Mesenchymal stem cell (in vitro differentiated cells and primary cell): ENCODE measurements at regions not wholly inside any gene's neighbourhood (a gene's known extent, or its start where the extent isn't known, plus 50 kb on each side); places are given as distances from the start of the nearest gene placed in this dataset.

Experiments used
- DNase-seq: peaks from one replicate; pipeline ENCODE4 v3.0.0-alpha.2; 2013
- H2AFZ ChIP-seq: one replicate; pipeline ENCODE4 v1.6.1; 2013; ENCODE audit warnings: low read depth, mild to moderate bottlenecking, control low read depth, inconsistent platforms, low read length, moderate library complexity
- H2AK5ac ChIP-seq: 2 replicates; pipeline ENCODE4 v1.6.1; 2013; ENCODE audit warnings: low read length, moderate library complexity, mild to moderate bottlenecking, inconsistent platforms; ENCODE audit not compliant: severe bottlenecking
- H2BK120ac ChIP-seq: one replicate; pipeline ENCODE4 v1.6.1; 2013; ENCODE audit warnings: low read depth, mild to moderate bottlenecking, inconsistent platforms, low read length, moderate library complexity
- H2BK12ac ChIP-seq, 2 experiments: one replicate each; pipeline ENCODE4 v1.6.1; 2013; ENCODE audit warnings: inconsistent platforms in 2 of 2, low read length in 2 of 2, mild to moderate bottlenecking in 2 of 2, moderate library complexity in 2 of 2, control low read depth in 1 of 2
- H2BK15ac ChIP-seq: one replicate; pipeline ENCODE4 v1.6.1; 2013; ENCODE audit warnings: mild to moderate bottlenecking, low read depth, inconsistent platforms; ENCODE audit not compliant: poor library complexity, severe bottlenecking
- H2BK5ac ChIP-seq: 2 replicates; pipeline ENCODE4 v1.6.1; 2013; ENCODE audit warnings: low read depth, mild to moderate bottlenecking, low read length, control low read depth, inconsistent platforms; ENCODE audit not compliant: poor library complexity, severe bottlenecking
- H3K14ac ChIP-seq, 2 experiments: one replicate each; pipeline ENCODE4 v1.6.1; 2013; ENCODE audit warnings: inconsistent platforms in 2 of 2, low read length in 2 of 2, control low read depth in 1 of 2, mild to moderate bottlenecking in 1 of 2, moderate library complexity in 1 of 2
- H3K18ac ChIP-seq, 2 experiments: one replicate each; pipeline ENCODE4 v1.6.1; 2013; ENCODE audit warnings: inconsistent platforms in 2 of 2, low read length in 2 of 2, control low read depth in 1 of 2, low read depth in 1 of 2, mild to moderate bottlenecking in 1 of 2
- H3K23ac ChIP-seq, 2 experiments: one replicate each; pipeline ENCODE4 v1.6.1; 2013; ENCODE audit warnings: inconsistent platforms in 2 of 2, low read length in 2 of 2, mild to moderate bottlenecking in 2 of 2, moderate library complexity in 2 of 2, control low read depth in 1 of 2
- H3K27ac ChIP-seq: 2 replicates; pipeline ENCODE4 v1.5.1; 2013; ENCODE audit warnings: mild to moderate bottlenecking, moderate library complexity, low read length, control low read depth, inconsistent platforms; ENCODE audit not compliant: poor library complexity, severe bottlenecking
- H3K27me3 ChIP-seq, 2 experiments: 2 replicates each; pipeline versions ENCODE4 v1.6.1 to v1.7.0; 2013; ENCODE audit warnings: low read length in 2 of 2, mild to moderate bottlenecking in 2 of 2, moderate library complexity in 2 of 2, control low read depth in 1 of 2, inconsistent platforms in 1 of 2; ENCODE audit not compliant: control insufficient read depth in 1 of 2, insufficient read depth in 1 of 2
- H3K36me3 ChIP-seq, 2 experiments: 2 replicates each; pipeline versions ENCODE4 v1.6.1 to v1.7.0; 2013; ENCODE audit warnings: low read length in 2 of 2, control low read depth in 1 of 2, inconsistent platforms in 1 of 2, low read depth in 1 of 2, mild to moderate bottlenecking in 1 of 2; ENCODE audit not compliant: insufficient read depth in 2 of 2, control insufficient read depth in 1 of 2
- H3K4ac ChIP-seq, 2 experiments: one replicate each; pipeline ENCODE4 v1.6.1; 2013; ENCODE audit warnings: inconsistent platforms in 2 of 2, low read length in 2 of 2, mild to moderate bottlenecking in 2 of 2, moderate library complexity in 2 of 2, control low read depth in 1 of 2, low read depth in 1 of 2
- H3K4me1 ChIP-seq: 2 replicates; pipeline ENCODE4 v1.6.1; 2013; ENCODE audit warnings: low read depth, low read length, control low read depth; ENCODE audit not compliant: control insufficient read depth, insufficient read depth
- H3K4me2 ChIP-seq: 2 replicates; pipeline ENCODE4 v1.6.1; 2013; ENCODE audit warnings: low read length, mild to moderate bottlenecking, inconsistent platforms; ENCODE audit not compliant: poor library complexity, severe bottlenecking
- H3K4me3 ChIP-seq, 2 experiments: 2 replicates each; pipeline versions ENCODE4 v1.5.1 to v1.7.0; 2013; ENCODE audit warnings: low read length in 2 of 2, mild to moderate bottlenecking in 2 of 2, control low read depth in 1 of 2, low read depth in 1 of 2; ENCODE audit not compliant: insufficient read depth in 1 of 2
- H3K79me1 ChIP-seq: replicated peaks from 2 replicates; pipeline ENCODE4 v1.6.1; 2013; ENCODE audit warnings: mild to moderate bottlenecking, control low read depth, low read length, inconsistent platforms; ENCODE audit not compliant: poor library complexity, severe bottlenecking
- H3K9ac ChIP-seq: 2 replicates; pipeline ENCODE4 v1.7.0; 2013; ENCODE audit warnings: mild to moderate bottlenecking, low read length, moderate library complexity
- H3K9me3 ChIP-seq: 2 replicates; pipeline ENCODE4 v1.7.0; 2013; ENCODE audit warnings: mild to moderate bottlenecking, low read length; ENCODE audit not compliant: control insufficient read depth
- H4K8ac ChIP-seq: one replicate; pipeline ENCODE4 v1.6.1; 2013; ENCODE audit warnings: inconsistent platforms, mild to moderate bottlenecking, low read length, moderate library complexity
- H4K91ac ChIP-seq: one replicate; pipeline ENCODE4 v1.6.1; 2013; ENCODE audit warnings: mild to moderate bottlenecking, low read length, inconsistent platforms
- WGBS: methylation state at CpG from one replicate; pipeline ENCODE4 v1.1.7; 2013; ENCODE audit warnings: mixed read lengths; 5-methylcytosine and 5-hydroxymethylcytosine counted together

DNA sequence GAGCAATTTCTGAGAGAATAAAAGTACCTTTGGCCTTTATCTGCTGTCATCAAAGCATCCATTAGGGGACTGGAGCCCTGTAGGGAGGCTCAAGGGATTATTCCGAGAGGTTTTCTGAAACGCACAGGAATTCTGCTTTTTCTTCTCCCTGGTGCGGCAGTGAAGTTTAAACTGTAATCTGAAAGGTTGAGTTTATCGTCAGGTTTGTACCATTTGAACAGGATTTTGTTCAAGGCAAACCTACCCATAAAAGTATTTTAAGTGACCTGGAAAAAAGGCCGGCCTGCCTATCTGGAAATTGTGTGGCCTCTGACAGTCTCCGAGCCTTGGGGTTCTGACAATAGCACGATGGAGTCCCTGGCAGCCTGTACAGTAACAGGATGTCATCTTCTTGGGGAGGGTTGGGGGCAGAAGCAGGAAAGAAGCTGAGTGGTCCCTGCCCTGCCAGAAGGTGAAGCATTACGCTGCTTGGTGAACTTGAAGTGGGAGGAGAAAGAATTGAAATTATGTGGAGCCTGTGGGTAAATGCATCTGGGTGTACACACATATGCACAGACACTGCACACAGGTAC, 272.0 kb downstream of the CYRIA start:
- Histone ChIP-seq H3K27ac (no peak overlapping the region), H3K4me1 (peaks cover 13% of the 10 kb centered on the region), H2BK12ac (no peak overlapping the region), H2AFZ (no peak overlapping the region), H3K14ac (no peak overlapping the region), H3K4ac (no peak overlapping the region), H4K8ac (no peak overlapping the region), H3K9ac (no peak overlapping the region), H3K4me2 (no peak overlapping the region), H3K4me3 (no peak overlapping the region), H3K23ac (no peak overlapping the region), H4K91ac (no peak overlapping the region), H3K27me3 (peaks cover 0 to 10% of the 10 kb centered on the region in 2 experiments), H2BK15ac (no peak overlapping the region), H3K18ac (no peak overlapping the region), H2BK120ac (no peak overlapping the region), H2AK5ac (no peak overlapping the region), H3K9me3 (peaks cover 3% of the 10 kb centered on the region), H3K36me3 (no peaks in the 10 kb centered on the region), H3K79me1 (no peaks in the 10 kb centered on the region), H2BK5ac (no peak overlapping the region)
- DNase-seq, result no peak
- 80% methylated on average over 7 of the region's 8 CpGs for WGBS

- H2AFZ ChIP-seq, result no peak overlapping the region
- no peaks in the 10 kb centered on the region for H3K36me3 ChIP-seq
- H2BK12ac ChIP-seq, result no peak overlapping the region
- no peak overlapping the region for H3K4me2 ChIP-seq
- no peak overlapping the region for H3K14ac ChIP-seq
- H4K91ac ChIP-seq, result no peak overlapping the region
- peaks cover 0 to 10% of the 10 kb centered on the region in 2 experiments for H3K27me3 ChIP-seq
- no peak overlapping the region for H3K27ac ChIP-seq
- DNase-seq, result no peak
- H3K9ac ChIP-seq, result no peak overlapping the region
- H3K9me3 ChIP-seq, result peaks cover 3% of the 10 kb centered on the region
- no peak overlapping the region for H3K4me3 ChIP-seq
- no peak overlapping the region for H3K18ac ChIP-seq
- 86% methylated on average over 13 of the region's 14 CpGs for WGBS
- no peak overlapping the region for H2BK120ac ChIP-seq
- no peak overlapping the region for H3K4ac ChIP-seq
- H2AK5ac ChIP-seq, result no peak overlapping the region
- no peak overlapping the region for H3K23ac ChIP-seq
- H2BK5ac ChIP-seq, result no peak overlapping the region
- no peak overlapping the region for H2BK15ac ChIP-seq
- no peak overlapping the region for H4K8ac ChIP-seq
- no peaks in the 10 kb centered on the region for H3K79me1 ChIP-seq
- H3K4me1 ChIP-seq, result peaks cover 13% of the 10 kb centered on the region
These were observed 272.8 kb downstream of the CYRIA start for GRCh38 chr2:16392647-16393499.

DNA sequence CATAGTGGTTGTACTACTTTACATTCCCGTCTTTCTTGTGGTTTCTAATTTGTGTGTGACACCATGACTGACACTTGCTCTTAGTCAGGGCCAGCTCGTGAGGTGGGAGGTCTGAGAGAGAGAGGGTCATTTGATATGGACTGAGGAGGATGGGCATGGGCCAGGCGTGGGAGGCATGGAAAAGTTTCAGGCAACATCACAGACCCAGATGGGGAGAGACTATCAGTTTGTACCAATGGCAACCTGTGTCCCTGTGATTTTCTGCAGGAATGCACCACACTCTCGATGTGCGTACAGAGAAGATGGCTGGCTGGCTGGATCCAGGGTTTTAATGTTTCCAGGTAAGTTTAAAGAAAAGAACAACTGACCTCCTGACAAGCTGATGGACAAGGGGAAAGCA, 273.6 kb downstream of the CYRIA start:
- Histone ChIP-seq H3K27ac (no peak overlapping the region), H3K79me1 (no peaks in the 10 kb centered on the region), H2BK15ac (no peak overlapping the region), H2BK120ac (no peak overlapping the region), H3K4ac (no peak overlapping the region), H4K8ac (no peak overlapping the region), H2BK5ac (no peak overlapping the region), H3K4me1 (peaks cover 13% of the 10 kb centered on the region), H3K9ac (no peak overlapping the region), H3K4me3 (no peak overlapping the region), H3K27me3 (peaks cover 0 to 10% of the 10 kb centered on the region in 2 experiments), H3K14ac (no peak overlapping the region), H2AFZ (no peak overlapping the region), H2AK5ac (no peak overlapping the region), H3K4me2 (no peak overlapping the region), H3K23ac (no peak overlapping the region), H3K36me3 (no peaks in the 10 kb centered on the region), H4K91ac (no peak overlapping the region), H2BK12ac (no peak overlapping the region), H3K18ac (no peak overlapping the region), H3K9me3 (peaks cover 3% of the 10 kb centered on the region)
- WGBS, result 73% methylated on average over 5 of the region's 5 CpGs
- DNase-seq, result no peak

- Histone ChIP-seq H3K4me1 (peaks cover 13% of the 10 kb centered on the region), H2AFZ (no peak overlapping the region), H3K79me1 (no peaks in the 10 kb centered on the region), H3K9ac (no peak overlapping the region), H3K9me3 (peaks cover 3% of the 10 kb centered on the region), H2AK5ac (no peak overlapping the region), H2BK15ac (no peak overlapping the region), H3K4ac (no peak overlapping the region), H3K4me2 (no peak overlapping the region), H2BK5ac (no peak overlapping the region), H2BK120ac (no peak overlapping the region), H4K8ac (no peak overlapping the region), H4K91ac (no peak overlapping the region), H3K14ac (no peak overlapping the region), H3K27ac (no peak overlapping the region), H3K18ac (no peak overlapping the region), H3K27me3 (peaks cover 0 to 10% of the 10 kb centered on the region in 2 experiments), H2BK12ac (no peak overlapping the region), H3K36me3 (no peaks in the 10 kb centered on the region), H3K23ac (no peak overlapping the region), H3K4me3 (no peak overlapping the region)
- 78% methylated on average over 6 of the region's 6 CpGs for whole genome bisulfite sequencing
- DNase-seq, result no peak
These were observed 275.1 kb downstream of the CYRIA start for GRCh38 chr2:16390561-16390960.
